ENCODE measurements at regions not wholly inside any gene's neighbourhood (a gene's known extent, or its start where the extent isn't known, plus 50 kb on each side); places are given as distances from the start of the nearest gene placed in this dataset.

DNA sequence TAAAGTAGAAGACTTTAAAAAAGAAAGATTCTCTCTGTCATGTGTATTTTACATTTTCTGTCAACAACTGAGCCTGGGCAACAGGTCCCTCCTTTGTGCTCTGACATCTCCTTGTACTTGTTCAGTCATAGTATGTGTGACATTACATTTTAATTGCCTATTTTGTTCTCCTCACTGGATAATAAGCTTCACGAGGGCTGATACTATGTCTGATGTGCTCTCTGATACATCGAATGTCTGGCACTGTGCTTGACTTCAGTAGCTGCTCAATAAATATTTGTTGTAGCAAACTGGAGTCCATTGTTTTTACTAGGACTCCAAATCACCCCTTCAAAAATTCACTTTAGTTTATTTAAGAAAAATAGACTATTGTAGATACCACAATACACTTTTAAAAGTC, 482.0 kb downstream of the RASEF start:
- Histone ChIP-seq H3K36me3 (ENCODE audit: control insufficient read depth, insufficient read depth, low read length) (no peaks in the 10 kb centered on the region), H3K27me3 (ENCODE audit: control insufficient read depth, insufficient read depth, low read length) (no peaks in the 10 kb centered on the region), H3K4me3 (ENCODE audit: low read depth, low read length) (no peak overlapping the region)
- DNase-seq (ENCODE audit: low read depth), result no peak
- no peak for FAIRE-seq
- TF ChIP-seq, protein P1, sequence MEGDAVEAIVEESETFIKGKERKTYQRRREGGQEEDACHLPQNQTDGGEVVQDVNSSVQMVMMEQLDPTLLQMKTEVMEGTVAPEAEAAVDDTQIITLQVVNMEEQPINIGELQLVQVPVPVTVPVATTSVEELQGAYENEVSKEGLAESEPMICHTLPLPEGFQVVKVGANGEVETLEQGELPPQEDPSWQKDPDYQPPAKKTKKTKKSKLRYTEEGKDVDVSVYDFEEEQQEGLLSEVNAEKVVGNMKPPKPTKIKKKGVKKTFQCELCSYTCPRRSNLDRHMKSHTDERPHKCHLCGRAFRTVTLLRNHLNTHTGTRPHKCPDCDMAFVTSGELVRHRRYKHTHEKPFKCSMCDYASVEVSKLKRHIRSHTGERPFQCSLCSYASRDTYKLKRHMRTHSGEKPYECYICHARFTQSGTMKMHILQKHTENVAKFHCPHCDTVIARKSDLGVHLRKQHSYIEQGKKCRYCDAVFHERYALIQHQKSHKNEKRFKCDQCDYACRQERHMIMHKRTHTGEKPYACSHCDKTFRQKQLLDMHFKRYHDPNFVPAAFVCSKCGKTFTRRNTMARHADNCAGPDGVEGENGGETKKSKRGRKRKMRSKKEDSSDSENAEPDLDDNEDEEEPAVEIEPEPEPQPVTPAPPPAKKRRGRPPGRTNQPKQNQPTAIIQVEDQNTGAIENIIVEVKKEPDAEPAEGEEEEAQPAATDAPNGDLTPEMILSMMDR (IDR thresholded peaks at IDR 0.05; ENCODE audit: insufficient read depth, low read length, severe bottlenecking), result no peak

DNA sequence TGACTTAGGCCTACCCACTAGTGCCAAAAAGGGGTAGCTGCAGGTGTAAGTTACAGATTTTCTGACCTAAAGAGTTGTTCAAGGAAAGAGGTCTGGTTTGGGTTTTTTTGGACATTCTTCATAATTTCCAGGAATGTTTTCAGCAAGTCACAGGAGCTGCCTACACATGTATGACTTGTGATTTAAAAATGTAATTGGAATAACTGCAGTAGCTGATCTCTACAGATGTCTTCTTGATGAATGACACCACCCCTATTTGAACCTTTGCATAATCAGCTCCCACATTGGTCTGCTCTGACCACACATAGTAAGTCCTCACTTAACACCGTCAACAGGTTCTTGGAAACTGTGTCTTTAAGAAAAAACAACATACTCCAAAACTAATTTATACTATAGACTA, 481.4 kb downstream of the RASEF start:
- FAIRE-seq, result no peak
- no peak for DNase-seq (ENCODE audit: low read depth)
- no peaks in the 10 kb centered on the region for H3K27me3 ChIP-seq (ENCODE audit: control insufficient read depth, insufficient read depth, low read length)
- H3K4me3 ChIP-seq (ENCODE audit: low read depth, low read length), result no peak overlapping the region
- H3K36me3 ChIP-seq (ENCODE audit: control insufficient read depth, insufficient read depth, low read length), result no peaks in the 10 kb centered on the region
- TF ChIP-seq, protein P1 (IDR thresholded peaks at IDR 0.05; ENCODE audit: insufficient read depth, low read length, severe bottlenecking), result no peak

- TF ChIP-seq, protein P1 (IDR thresholded peaks at IDR 0.05; ENCODE audit: insufficient read depth, low read length, severe bottlenecking), result no peak
- H3K36me3 ChIP-seq (ENCODE audit: control insufficient read depth, insufficient read depth, low read length), result no peaks in the 10 kb centered on the region
- H3K4me3 ChIP-seq (ENCODE audit: low read depth, low read length), result no peak overlapping the region
- no peak for DNase-seq (ENCODE audit: low read depth)
- no peaks in the 10 kb centered on the region for H3K27me3 ChIP-seq (ENCODE audit: control insufficient read depth, insufficient read depth, low read length)
- FAIRE-seq, result no peak
Observed at GRCh38 chr9:82581935-82582334, 481.0 kb downstream of the RASEF start.

- H3K36me3 ChIP-seq (ENCODE audit: control insufficient read depth, insufficient read depth, low read length), result no peaks in the 10 kb centered on the region
- H3K4me3 ChIP-seq (ENCODE audit: low read depth, low read length), result no peak overlapping the region
- TF ChIP-seq, protein P1 (IDR thresholded peaks at IDR 0.05; ENCODE audit: insufficient read depth, low read length, severe bottlenecking), result no peak
- DNase-seq (ENCODE audit: low read depth) (no peak), FAIRE-seq (no peak)
- no peaks in the 10 kb centered on the region for H3K27me3 ChIP-seq (ENCODE audit: control insufficient read depth, insufficient read depth, low read length)
Observed at GRCh38 chr9:82582693-82583092, 480.2 kb downstream of the RASEF start.

DNA sequence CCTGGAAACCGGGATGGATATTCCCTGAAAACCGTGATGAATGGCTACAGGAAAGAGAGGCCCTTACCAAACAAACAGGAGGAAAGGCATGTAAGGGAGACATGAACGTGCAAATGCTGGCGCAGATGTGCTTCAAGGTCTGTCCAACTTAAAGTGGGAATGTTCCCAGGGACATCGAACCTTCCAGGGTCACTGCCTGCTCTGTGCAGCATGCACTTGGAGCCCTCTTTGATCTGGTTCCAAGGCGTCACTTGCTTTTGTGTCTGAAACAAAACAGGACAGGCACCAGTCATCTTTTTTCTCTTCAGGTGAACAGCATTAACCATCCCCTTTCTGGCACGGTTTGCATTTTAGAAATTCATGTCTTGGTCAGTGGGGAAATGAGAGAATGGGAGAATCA, 479.4 kb downstream of the RASEF start:
- DNase-seq (ENCODE audit: low read depth) (no peak), FAIRE-seq (no peak)
- TF ChIP-seq, protein P1 (IDR thresholded peaks at IDR 0.05; ENCODE audit: insufficient read depth, low read length, severe bottlenecking), result no peak
- Histone ChIP-seq H3K4me3 (ENCODE audit: low read depth, low read length) (no peak overlapping the region), H3K27me3 (ENCODE audit: control insufficient read depth, insufficient read depth, low read length) (no peaks in the 10 kb centered on the region), H3K36me3 (ENCODE audit: control insufficient read depth, insufficient read depth, low read length) (no peaks in the 10 kb centered on the region)

- Histone ChIP-seq H3K36me3 (ENCODE audit: control insufficient read depth, insufficient read depth, low read length) (no peaks in the 10 kb centered on the region), H3K4me3 (ENCODE audit: low read depth, low read length) (no peak overlapping the region), H3K27me3 (ENCODE audit: control insufficient read depth, insufficient read depth, low read length) (no peaks in the 10 kb centered on the region)
- FAIRE-seq, result no peak
- TF ChIP-seq, protein P1 (IDR thresholded peaks at IDR 0.05; ENCODE audit: insufficient read depth, low read length, severe bottlenecking), result no peak
- no peak for DNase-seq (ENCODE audit: low read depth)
Observed at GRCh38 chr9:82584349-82584863, 478.5 kb downstream of the RASEF start.

Measured in bronchial epithelial cell (primary cell).